ENCODE measurements at regions not wholly inside any gene's neighbourhood (a gene's known extent, or its start where the extent isn't known, plus 50 kb on each side); places are given as distances from the start of the nearest gene placed in this dataset.

DNA sequence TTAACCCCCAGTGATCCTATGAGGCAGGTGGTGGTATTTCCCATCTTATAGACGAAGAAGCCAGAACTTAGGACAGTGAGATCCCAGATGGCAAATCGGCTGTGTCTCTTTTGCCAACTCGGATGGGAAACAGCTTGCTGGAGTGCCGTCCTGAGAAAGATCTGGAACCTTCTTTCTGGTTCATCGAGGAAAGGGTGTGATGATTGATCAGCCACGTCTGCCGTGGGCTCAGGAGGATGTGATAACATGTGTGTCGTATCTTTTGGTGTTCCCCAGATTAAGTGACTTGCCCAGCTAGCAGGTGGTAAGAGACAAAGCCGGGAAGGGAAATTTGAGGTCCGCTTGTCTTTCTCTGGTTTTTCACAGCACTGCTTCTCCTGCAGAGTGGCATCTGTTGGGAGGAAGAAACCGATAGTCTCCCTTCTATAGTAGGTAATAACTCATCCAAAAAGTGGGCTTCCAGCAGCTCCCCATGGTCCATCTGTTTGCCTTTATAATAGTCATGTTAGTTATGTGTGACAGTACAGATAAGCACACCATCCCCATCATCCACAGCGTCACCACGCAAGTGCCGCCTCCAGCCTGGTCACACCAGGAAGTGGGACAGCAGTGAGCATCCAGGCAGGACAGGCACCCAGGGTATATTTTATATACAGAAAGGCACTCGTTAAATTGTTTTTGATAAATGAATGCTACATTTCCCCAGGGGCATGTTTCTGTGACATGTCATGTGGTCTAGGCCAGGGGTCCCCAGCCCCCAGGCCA lies 175.5 kb downstream of the KATNIP start:
- TF ChIP-seq POLR2A (IDR thresholded peaks at IDR 0.05; ENCODE audit: low read depth, low read length) (no peak), POLR2AphosphoS5 (IDR thresholded peaks at IDR 0.05; ENCODE audit: low read depth, low read length) (no peak), TAF1 (IDR thresholded peaks at IDR 0.05; ENCODE audit: borderline replicate concordance, low read depth, low read length) (no peak)

All from GM12892 (cell line).